Karpas-422 (cell line): ENCODE measurements at regions not wholly inside any gene's neighbourhood (a gene's known extent, or its start where the extent isn't known, plus 50 kb on each side); places are given as distances from the start of the nearest gene placed in this dataset.
"Not testable (repeated sequence)": the region's sequence is repeated elsewhere in the genome, so short reads cannot be mapped to it uniquely, and the experiment has no call there.

ENCODE experiments used
- DNase-seq: peaks from one replicate; pipeline ENCODE4 v3.0.0-alpha.2; 2015
- H2AFZ ChIP-seq: fragments of 200-600 bp; sonication (generic); 2 replicates; pipeline ENCODE4 v1.6.1; 2014; ENCODE audit warnings: antibody characterized with exemption, low read length, mixed read lengths
- H3K27ac ChIP-seq: fragments of 200-600 bp; sonication (generic); 2 replicates; pipeline ENCODE4 v1.5.1; 2014; ENCODE audit warnings: mild to moderate bottlenecking, low read length, moderate library complexity
- H3K27me3 ChIP-seq: fragments of 200-600 bp; sonication (generic); 2 replicates; pipeline ENCODE4 v1.6.1; 2014; ENCODE audit warnings: low read length, mixed read lengths
- H3K36me3 ChIP-seq: fragments of 200-600 bp; sonication (generic); 2 replicates; pipeline ENCODE4 v1.6.1; 2014; ENCODE audit warnings: low read length, mixed read lengths; ENCODE audit not compliant: insufficient read depth
- H3K4me1 ChIP-seq: fragments of 200-600 bp; sonication (generic); 2 replicates; pipeline ENCODE4 v1.6.1; 2014; ENCODE audit warnings: mild to moderate bottlenecking, low read length, mixed read lengths
- H3K4me2 ChIP-seq: fragments of 200-600 bp; sonication (generic); 2 replicates; pipeline ENCODE4 v1.6.1; 2014; ENCODE audit warnings: low read length, low read depth, mild to moderate bottlenecking; ENCODE audit not compliant: poor library complexity, severe bottlenecking
- H3K4me3 ChIP-seq: fragments of 200-600 bp; sonication (generic); 2 replicates; pipeline ENCODE4 v1.5.1; 2014; ENCODE audit warnings: mild to moderate bottlenecking, antibody characterized with exemption, low read length, mixed read lengths
- H3K79me2 ChIP-seq: fragments of 200-600 bp; sonication (generic); 2 replicates; pipeline ENCODE4 v1.6.1; 2014; ENCODE audit warnings: mild to moderate bottlenecking, low read length, mixed read lengths
- H3K9ac ChIP-seq: fragments of 200-600 bp; sonication (generic); 2 replicates; pipeline ENCODE4 v1.6.0; 2014; ENCODE audit warnings: low read length
- H3K9me2 ChIP-seq: fragments of 200-600 bp; sonication (generic), shearing (Covaris generic); replicated peaks from 2 replicates; pipeline ENCODE4 v1.6.0; 2014; ENCODE audit warnings: mild to moderate bottlenecking, low read length, moderate library complexity; ENCODE audit not compliant: insufficient read depth
- H3K9me3 ChIP-seq: fragments of 300-700, 200-600 bp; sonication (generic); 2 replicates; pipeline ENCODE4 v1.6.1; 2014; ENCODE audit warnings: low read length, mixed read lengths
- H4K20me1 ChIP-seq: fragments of 200-600 bp; sonication (generic); 2 replicates; pipeline ENCODE4 v1.6.1; 2014; ENCODE audit warnings: mild to moderate bottlenecking, antibody characterized with exemption, low read length, low read depth; ENCODE audit not compliant: insufficient read depth

- not testable (repeated sequence) for H2AFZ ChIP-seq, H3K4me3 ChIP-seq, H3K79me2 ChIP-seq, H3K4me1 ChIP-seq, H3K27ac ChIP-seq, H3K9ac ChIP-seq, DNase-seq, H3K9me2 ChIP-seq, H3K4me2 ChIP-seq, H4K20me1 ChIP-seq, H3K36me3 ChIP-seq, H3K27me3 ChIP-seq, H3K9me3 ChIP-seq
These were observed 100.5 kb upstream of the SGCD start for GRCh38 chr5:156226485-156226884.

GRCh38 chr5:156230887-156231286 lies 96.1 kb upstream of the SGCD start:
- no peak for DNase-seq
- no peaks in the 10 kb centered on the region for H3K4me1 ChIP-seq
- H3K36me3 ChIP-seq: no peaks in the 10 kb centered on the region
- H2AFZ ChIP-seq: no peak overlapping the region
- H3K27ac ChIP-seq: no peak overlapping the region
- no peak overlapping the region for H3K4me3 ChIP-seq
- H3K9ac ChIP-seq: no peak overlapping the region
- H3K79me2 ChIP-seq: no peaks in the 10 kb centered on the region
- no peaks in the 10 kb centered on the region for H3K27me3 ChIP-seq
- H3K4me2 ChIP-seq: no peak overlapping the region
- H4K20me1 ChIP-seq: no peaks in the 10 kb centered on the region
- no peaks in the 10 kb centered on the region for H3K9me3 ChIP-seq
- H3K9me2 ChIP-seq: no peaks in the 10 kb centered on the region

GRCh38 chr5:156232251-156232869 lies 94.6 kb upstream of the SGCD start:
- Histone ChIP-seq H4K20me1 (no peaks in the 10 kb centered on the region), H3K4me1 (no peaks in the 10 kb centered on the region), H3K27ac (no peak overlapping the region), H3K36me3 (no peaks in the 10 kb centered on the region), H3K4me3 (no peak overlapping the region), H3K4me2 (no peak overlapping the region), H3K9me3 (no peaks in the 10 kb centered on the region), H2AFZ (no peak overlapping the region), H3K9ac (no peak overlapping the region), H3K79me2 (no peaks in the 10 kb centered on the region), H3K9me2 (no peaks in the 10 kb centered on the region), H3K27me3 (no peaks in the 10 kb centered on the region)
- DNase-seq: no peak

- Histone ChIP-seq H2AFZ (no peak overlapping the region), H3K27ac (no peak overlapping the region), H3K9ac (no peak overlapping the region), H4K20me1 (no peaks in the 10 kb centered on the region), H3K79me2 (no peaks in the 10 kb centered on the region), H3K9me3 (no peaks in the 10 kb centered on the region), H3K27me3 (no peaks in the 10 kb centered on the region), H3K4me2 (no peak overlapping the region), H3K4me1 (no peaks in the 10 kb centered on the region), H3K9me2 (no peaks in the 10 kb centered on the region), H3K4me3 (no peak overlapping the region), H3K36me3 (no peaks in the 10 kb centered on the region)
- DNase-seq: no peak
These were observed 89.6 kb upstream of the SGCD start for GRCh38 chr5:156237361-156237760.

GRCh38 chr5:156239800-156240199 lies 87.2 kb upstream of the SGCD start:
- Histone ChIP-seq H3K4me3 (no peak overlapping the region), H3K36me3 (no peaks in the 10 kb centered on the region), H3K9me3 (no peaks in the 10 kb centered on the region), H3K9me2 (no peaks in the 10 kb centered on the region), H4K20me1 (no peaks in the 10 kb centered on the region), H3K9ac (no peak overlapping the region), H3K79me2 (no peaks in the 10 kb centered on the region), H2AFZ (no peak overlapping the region), H3K4me2 (no peak overlapping the region), H3K27me3 (no peaks in the 10 kb centered on the region), H3K27ac (no peak overlapping the region), H3K4me1 (no peaks in the 10 kb centered on the region)
- DNase-seq: no peak

GRCh38 chr5:156240414-156240813 lies 86.5 kb upstream of the SGCD start:
- H3K79me2 ChIP-seq: no peaks in the 10 kb centered on the region
- no peaks in the 10 kb centered on the region for H4K20me1 ChIP-seq
- H3K4me3 ChIP-seq: no peak overlapping the region
- no peak overlapping the region for H2AFZ ChIP-seq
- H3K4me2 ChIP-seq: no peak overlapping the region
- H3K27ac ChIP-seq: no peak overlapping the region
- H3K36me3 ChIP-seq: no peaks in the 10 kb centered on the region
- no peaks in the 10 kb centered on the region for H3K9me3 ChIP-seq
- no peaks in the 10 kb centered on the region for H3K9me2 ChIP-seq
- H3K4me1 ChIP-seq: no peaks in the 10 kb centered on the region
- no peaks in the 10 kb centered on the region for H3K27me3 ChIP-seq
- H3K9ac ChIP-seq: no peak overlapping the region
- DNase-seq: no peak

GRCh38 chr5:156241266-156241665 lies 85.7 kb upstream of the SGCD start:
- Histone ChIP-seq H3K36me3 (no peaks in the 10 kb centered on the region), H4K20me1 (no peaks in the 10 kb centered on the region), H3K9me3 (no peaks in the 10 kb centered on the region), H3K9me2 (no peaks in the 10 kb centered on the region), H3K27me3 (no peaks in the 10 kb centered on the region), H3K4me3 (no peak overlapping the region), H3K4me2 (no peak overlapping the region), H2AFZ (no peak overlapping the region), H3K79me2 (no peaks in the 10 kb centered on the region), H3K4me1 (no peaks in the 10 kb centered on the region), H3K9ac (no peak overlapping the region), H3K27ac (no peak overlapping the region)
- no peak for DNase-seq

- DNase-seq: no peak
- no peak overlapping the region for H3K9ac ChIP-seq
- no peaks in the 10 kb centered on the region for H3K79me2 ChIP-seq
- H3K9me2 ChIP-seq: no peaks in the 10 kb centered on the region
- H3K4me1 ChIP-seq: no peaks in the 10 kb centered on the region
- H3K36me3 ChIP-seq: no peaks in the 10 kb centered on the region
- H3K9me3 ChIP-seq: no peaks in the 10 kb centered on the region
- H3K4me2 ChIP-seq: no peak overlapping the region
- no peak overlapping the region for H3K27ac ChIP-seq
- no peak overlapping the region for H2AFZ ChIP-seq
- no peaks in the 10 kb centered on the region for H4K20me1 ChIP-seq
- H3K4me3 ChIP-seq: no peak overlapping the region
- no peaks in the 10 kb centered on the region for H3K27me3 ChIP-seq
These were observed 81.1 kb upstream of the SGCD start for GRCh38 chr5:156245895-156246294.

- Histone ChIP-seq H3K4me3 (no peak overlapping the region), H3K4me1 (no peaks in the 10 kb centered on the region), H3K4me2 (no peak overlapping the region), H4K20me1 (no peaks in the 10 kb centered on the region), H3K36me3 (no peaks in the 10 kb centered on the region), H3K9ac (no peak overlapping the region), H3K27me3 (no peaks in the 10 kb centered on the region), H2AFZ (no peak overlapping the region), H3K9me3 (no peaks in the 10 kb centered on the region), H3K79me2 (no peaks in the 10 kb centered on the region), H3K9me2 (no peaks in the 10 kb centered on the region), H3K27ac (no peak overlapping the region)
- no peak for DNase-seq
These were observed 75.9 kb upstream of the SGCD start for GRCh38 chr5:156251076-156251475.
